HCT116 (cell line): ENCODE measurements at regions not wholly inside any gene's neighbourhood (a gene's known extent, or its start where the extent isn't known, plus 50 kb on each side); places are given as distances from the start of the nearest gene placed in this dataset.

ENCODE experiments used
- CBX3 ChIP-seq: IDR thresholded peaks from 2 replicates; pipeline ENCODE4 v1.6.1; 2012; ENCODE audit warnings: low read depth
- CEBPB ChIP-seq: IDR thresholded peaks from 2 replicates; pipeline ENCODE4 v1.6.1; 2012; ENCODE audit warnings: low read depth
- EGR1 ChIP-seq: IDR thresholded peaks from 2 replicates; pipeline ENCODE4 v1.6.1; 2012; ENCODE audit warnings: low read depth
- EZH2 ChIP-seq: fragments of 200-600 bp; sonication (generic); IDR thresholded peaks from 2 replicates; pipeline ENCODE4 v1.6.1; 2017; ENCODE audit warnings: antibody characterized with exemption, mixed run types
- POLR2A ChIP-seq: IDR thresholded peaks from 2 replicates; pipeline ENCODE4 v1.7.0; 2011; ENCODE audit warnings: borderline replicate concordance; ENCODE audit not compliant: insufficient read depth, insufficient read length; ENCODE audit errors: extremely low read depth
- POLR2AphosphoS5 ChIP-seq: IDR thresholded peaks from 2 replicates; pipeline ENCODE4 v1.6.1; 2011; ENCODE audit warnings: mild to moderate bottlenecking, low read depth, low read length, moderate library complexity
- YY1 ChIP-seq: IDR thresholded peaks from 2 replicates; pipeline ENCODE4 v1.6.1; 2011; ENCODE audit warnings: low read length, low read depth, moderate library complexity, mild to moderate bottlenecking; ENCODE audit not compliant: insufficient replicate concordance; ENCODE audit errors: extremely low read depth
- ZFX ChIP-seq: fragments of 450-650 bp; IDR thresholded peaks from 2 replicates; pipeline ENCODE4 v1.6.1; 2017
- TF ChIP-seq, protein P1 (sequence below), 3 experiments: fragments of 200-600 bp in 1 of 3; sonication (generic) in 1 of 3; IDR thresholded peaks in 2 of 3; conservative IDR thresholded peaks in 1 of 3; 2 replicates each; pipeline ENCODE4 v1.5.1; 2012 to 2017; ENCODE audit warnings: low read depth in 2 of 3, low read length in 2 of 3, antibody characterized with exemption in 1 of 3, borderline replicate concordance in 1 of 3, control low read depth in 1 of 3, mild to moderate bottlenecking in 1 of 3, mixed read lengths in 1 of 3, mixed run types in 1 of 3, moderate library complexity in 1 of 3; ENCODE audit not compliant: insufficient read depth in 1 of 3
- TF ChIP-seq, protein P2 (sequence below): IDR thresholded peaks from 2 replicates; pipeline ENCODE4 v1.6.1; 2012; ENCODE audit warnings: low read depth
- TF ChIP-seq, protein P3 (sequence below): IDR thresholded peaks from 2 replicates; pipeline ENCODE4 v1.6.1; 2012

DNA sequence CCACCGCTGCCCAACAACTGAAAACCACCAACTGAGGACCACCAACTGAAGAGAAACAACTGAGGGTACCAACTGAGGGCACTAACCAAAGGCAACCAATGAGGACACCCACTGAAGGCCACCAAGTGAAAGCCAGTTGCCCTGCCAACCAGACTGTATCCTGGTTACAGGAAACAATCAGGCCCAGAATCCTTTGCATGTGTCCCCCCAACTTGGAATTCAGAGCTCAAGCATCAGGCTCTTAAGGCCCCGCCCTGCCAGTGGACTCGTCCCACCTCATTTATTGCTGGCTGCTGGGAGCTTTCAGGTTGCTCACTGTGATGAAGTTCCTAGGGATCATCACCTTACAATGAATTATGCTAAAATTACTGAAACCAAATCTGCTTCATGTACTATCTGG, 76.6 kb upstream of the ABI1 start:
- TF ChIP-seq EGR1: no peak
- TF ChIP-seq, protein P1, sequence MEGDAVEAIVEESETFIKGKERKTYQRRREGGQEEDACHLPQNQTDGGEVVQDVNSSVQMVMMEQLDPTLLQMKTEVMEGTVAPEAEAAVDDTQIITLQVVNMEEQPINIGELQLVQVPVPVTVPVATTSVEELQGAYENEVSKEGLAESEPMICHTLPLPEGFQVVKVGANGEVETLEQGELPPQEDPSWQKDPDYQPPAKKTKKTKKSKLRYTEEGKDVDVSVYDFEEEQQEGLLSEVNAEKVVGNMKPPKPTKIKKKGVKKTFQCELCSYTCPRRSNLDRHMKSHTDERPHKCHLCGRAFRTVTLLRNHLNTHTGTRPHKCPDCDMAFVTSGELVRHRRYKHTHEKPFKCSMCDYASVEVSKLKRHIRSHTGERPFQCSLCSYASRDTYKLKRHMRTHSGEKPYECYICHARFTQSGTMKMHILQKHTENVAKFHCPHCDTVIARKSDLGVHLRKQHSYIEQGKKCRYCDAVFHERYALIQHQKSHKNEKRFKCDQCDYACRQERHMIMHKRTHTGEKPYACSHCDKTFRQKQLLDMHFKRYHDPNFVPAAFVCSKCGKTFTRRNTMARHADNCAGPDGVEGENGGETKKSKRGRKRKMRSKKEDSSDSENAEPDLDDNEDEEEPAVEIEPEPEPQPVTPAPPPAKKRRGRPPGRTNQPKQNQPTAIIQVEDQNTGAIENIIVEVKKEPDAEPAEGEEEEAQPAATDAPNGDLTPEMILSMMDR (IDR thresholded peaks at IDR 0.05 in 2 of 3, conservative IDR thresholded peaks at IDR 0.05 in 1 of 3; ENCODE audit: borderline replicate concordance in 1 of 3, insufficient read depth in 1 of 3, low read depth in 2 of 3, low read length in 2 of 3): no peak
- TF ChIP-seq ZFX: no peak
- TF ChIP-seq POLR2A: no peak
- no peak for TF ChIP-seq CBX3
- TF ChIP-seq, protein P2, sequence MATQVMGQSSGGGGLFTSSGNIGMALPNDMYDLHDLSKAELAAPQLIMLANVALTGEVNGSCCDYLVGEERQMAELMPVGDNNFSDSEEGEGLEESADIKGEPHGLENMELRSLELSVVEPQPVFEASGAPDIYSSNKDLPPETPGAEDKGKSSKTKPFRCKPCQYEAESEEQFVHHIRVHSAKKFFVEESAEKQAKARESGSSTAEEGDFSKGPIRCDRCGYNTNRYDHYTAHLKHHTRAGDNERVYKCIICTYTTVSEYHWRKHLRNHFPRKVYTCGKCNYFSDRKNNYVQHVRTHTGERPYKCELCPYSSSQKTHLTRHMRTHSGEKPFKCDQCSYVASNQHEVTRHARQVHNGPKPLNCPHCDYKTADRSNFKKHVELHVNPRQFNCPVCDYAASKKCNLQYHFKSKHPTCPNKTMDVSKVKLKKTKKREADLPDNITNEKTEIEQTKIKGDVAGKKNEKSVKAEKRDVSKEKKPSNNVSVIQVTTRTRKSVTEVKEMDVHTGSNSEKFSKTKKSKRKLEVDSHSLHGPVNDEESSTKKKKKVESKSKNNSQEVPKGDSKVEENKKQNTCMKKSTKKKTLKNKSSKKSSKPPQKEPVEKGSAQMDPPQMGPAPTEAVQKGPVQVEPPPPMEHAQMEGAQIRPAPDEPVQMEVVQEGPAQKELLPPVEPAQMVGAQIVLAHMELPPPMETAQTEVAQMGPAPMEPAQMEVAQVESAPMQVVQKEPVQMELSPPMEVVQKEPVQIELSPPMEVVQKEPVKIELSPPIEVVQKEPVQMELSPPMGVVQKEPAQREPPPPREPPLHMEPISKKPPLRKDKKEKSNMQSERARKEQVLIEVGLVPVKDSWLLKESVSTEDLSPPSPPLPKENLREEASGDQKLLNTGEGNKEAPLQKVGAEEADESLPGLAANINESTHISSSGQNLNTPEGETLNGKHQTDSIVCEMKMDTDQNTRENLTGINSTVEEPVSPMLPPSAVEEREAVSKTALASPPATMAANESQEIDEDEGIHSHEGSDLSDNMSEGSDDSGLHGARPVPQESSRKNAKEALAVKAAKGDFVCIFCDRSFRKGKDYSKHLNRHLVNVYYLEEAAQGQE: no peak
- no peak for TF ChIP-seq YY1
- no peak for TF ChIP-seq EZH2
- TF ChIP-seq POLR2AphosphoS5: no peak
- no peak for TF ChIP-seq CEBPB
- TF ChIP-seq, protein P3, sequence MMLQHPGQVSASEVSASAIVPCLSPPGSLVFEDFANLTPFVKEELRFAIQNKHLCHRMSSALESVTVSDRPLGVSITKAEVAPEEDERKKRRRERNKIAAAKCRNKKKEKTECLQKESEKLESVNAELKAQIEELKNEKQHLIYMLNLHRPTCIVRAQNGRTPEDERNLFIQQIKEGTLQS: no peak
